ENCODE measurements at regions not wholly inside any gene's neighbourhood (a gene's known extent, or its start where the extent isn't known, plus 50 kb on each side); places are given as distances from the start of the nearest gene placed in this dataset.

DNA sequence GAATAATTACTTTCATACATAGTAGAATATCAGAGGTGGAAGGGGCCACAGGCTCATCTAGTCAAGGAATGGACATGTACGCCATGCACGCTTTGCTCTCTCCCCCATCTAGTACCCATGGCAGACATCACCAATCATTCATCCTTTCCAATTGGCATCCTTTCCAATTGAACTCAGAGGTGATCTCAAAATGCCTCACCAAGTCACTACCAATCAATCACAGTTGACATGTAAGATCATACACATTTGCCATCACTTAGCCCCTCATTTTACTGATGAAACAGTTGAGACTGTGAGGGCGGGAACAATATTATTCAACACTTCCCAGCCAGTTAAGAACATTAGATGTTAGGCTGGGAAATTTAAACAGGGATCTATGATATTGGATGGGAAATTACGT, 308.4 kb downstream of the FGFR2 start:
- TF ChIP-seq, protein P1, sequence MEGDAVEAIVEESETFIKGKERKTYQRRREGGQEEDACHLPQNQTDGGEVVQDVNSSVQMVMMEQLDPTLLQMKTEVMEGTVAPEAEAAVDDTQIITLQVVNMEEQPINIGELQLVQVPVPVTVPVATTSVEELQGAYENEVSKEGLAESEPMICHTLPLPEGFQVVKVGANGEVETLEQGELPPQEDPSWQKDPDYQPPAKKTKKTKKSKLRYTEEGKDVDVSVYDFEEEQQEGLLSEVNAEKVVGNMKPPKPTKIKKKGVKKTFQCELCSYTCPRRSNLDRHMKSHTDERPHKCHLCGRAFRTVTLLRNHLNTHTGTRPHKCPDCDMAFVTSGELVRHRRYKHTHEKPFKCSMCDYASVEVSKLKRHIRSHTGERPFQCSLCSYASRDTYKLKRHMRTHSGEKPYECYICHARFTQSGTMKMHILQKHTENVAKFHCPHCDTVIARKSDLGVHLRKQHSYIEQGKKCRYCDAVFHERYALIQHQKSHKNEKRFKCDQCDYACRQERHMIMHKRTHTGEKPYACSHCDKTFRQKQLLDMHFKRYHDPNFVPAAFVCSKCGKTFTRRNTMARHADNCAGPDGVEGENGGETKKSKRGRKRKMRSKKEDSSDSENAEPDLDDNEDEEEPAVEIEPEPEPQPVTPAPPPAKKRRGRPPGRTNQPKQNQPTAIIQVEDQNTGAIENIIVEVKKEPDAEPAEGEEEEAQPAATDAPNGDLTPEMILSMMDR (conservative IDR thresholded peaks at IDR 0.05; ENCODE audit: low read length): no peak
- no peak for TF ChIP-seq EZH2phosphoT487 (IDR thresholded peaks at IDR 0.05; ENCODE audit: borderline replicate concordance)
